OCI-LY1 (cell line): ENCODE measurements at regions not wholly inside any gene's neighbourhood (a gene's known extent, or its start where the extent isn't known, plus 50 kb on each side); places are given as distances from the start of the nearest gene placed in this dataset.

Source experiments
- EZH2 ChIP-seq: fragments of 200-600 bp; sonication (generic), shearing (Covaris generic); IDR thresholded peaks from 2 replicates; pipeline ENCODE4 v1.8.0; 2017; ENCODE audit warnings: borderline replicate concordance, mixed run types, mild to moderate bottlenecking, antibody characterized with exemption, low read length, moderate library complexity, mixed read lengths
- TF ChIP-seq, protein P1 (sequence below): fragments of 200-600 bp; sonication (generic), shearing (Covaris generic); IDR thresholded peaks from 2 replicates; pipeline ENCODE4 v1.5.1; 2017; ENCODE audit warnings: mild to moderate bottlenecking, antibody characterized with exemption, low read length, moderate library complexity, mixed read lengths

- no peak for TF ChIP-seq EZH2
- TF ChIP-seq, protein P1, sequence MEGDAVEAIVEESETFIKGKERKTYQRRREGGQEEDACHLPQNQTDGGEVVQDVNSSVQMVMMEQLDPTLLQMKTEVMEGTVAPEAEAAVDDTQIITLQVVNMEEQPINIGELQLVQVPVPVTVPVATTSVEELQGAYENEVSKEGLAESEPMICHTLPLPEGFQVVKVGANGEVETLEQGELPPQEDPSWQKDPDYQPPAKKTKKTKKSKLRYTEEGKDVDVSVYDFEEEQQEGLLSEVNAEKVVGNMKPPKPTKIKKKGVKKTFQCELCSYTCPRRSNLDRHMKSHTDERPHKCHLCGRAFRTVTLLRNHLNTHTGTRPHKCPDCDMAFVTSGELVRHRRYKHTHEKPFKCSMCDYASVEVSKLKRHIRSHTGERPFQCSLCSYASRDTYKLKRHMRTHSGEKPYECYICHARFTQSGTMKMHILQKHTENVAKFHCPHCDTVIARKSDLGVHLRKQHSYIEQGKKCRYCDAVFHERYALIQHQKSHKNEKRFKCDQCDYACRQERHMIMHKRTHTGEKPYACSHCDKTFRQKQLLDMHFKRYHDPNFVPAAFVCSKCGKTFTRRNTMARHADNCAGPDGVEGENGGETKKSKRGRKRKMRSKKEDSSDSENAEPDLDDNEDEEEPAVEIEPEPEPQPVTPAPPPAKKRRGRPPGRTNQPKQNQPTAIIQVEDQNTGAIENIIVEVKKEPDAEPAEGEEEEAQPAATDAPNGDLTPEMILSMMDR = no peak
Observed at GRCh38 chr4:127560755-127561154, 72.0 kb upstream of the INTU start.
